NCI-H2171 (cell line): ENCODE measurements at regions not wholly inside any gene's neighbourhood (a gene's known extent, or its start where the extent isn't known, plus 50 kb on each side); places are given as distances from the start of the nearest gene placed in this dataset.

Experiments
- DNase-seq: peaks from one replicate; lab custom pipeline; 2025; lab: John Stamatoyannopoulos, UW

GRCh38 chr2:8203364-8203763 lies 478.5 kb upstream of the ID2 start:
- peak; percentile 13 for DNase-seq

GRCh38 chr2:8204711-8205110 lies 477.1 kb upstream of the ID2 start:
- no peak for DNase-seq

GRCh38 chr2:8209494-8209893 lies 472.4 kb upstream of the ID2 start:
- DNase-seq = no peak

- DNase-seq = no peak
Observed at GRCh38 chr2:8211384-8211783, 470.5 kb upstream of the ID2 start.

- no peak for DNase-seq
Observed at GRCh38 chr2:8212239-8212638, 469.6 kb upstream of the ID2 start.

GRCh38 chr2:8214036-8214615 lies 467.7 kb upstream of the ID2 start:
- DNase-seq = no peak

- DNase-seq = no peak
Observed at GRCh38 chr2:8215159-8215863, 466.5 kb upstream of the ID2 start.

GRCh38 chr2:8215982-8216381 lies 465.9 kb upstream of the ID2 start:
- DNase-seq = no peak

GRCh38 chr2:8216397-8216796 lies 465.5 kb upstream of the ID2 start:
- no peak for DNase-seq

- no peak for DNase-seq
Observed at GRCh38 chr2:8217468-8218030, 464.3 kb upstream of the ID2 start.

GRCh38 chr2:8219096-8219495 lies 462.8 kb upstream of the ID2 start:
- no peak for DNase-seq

- DNase-seq = no peak
Observed at GRCh38 chr2:8219631-8220355, 462.1 kb upstream of the ID2 start.

GRCh38 chr2:8222979-8223694 lies 458.7 kb upstream of the ID2 start:
- DNase-seq = no peak

- no peak for DNase-seq
Observed at GRCh38 chr2:8223695-8224346, 458.0 kb upstream of the ID2 start.

- DNase-seq = no peak
Observed at GRCh38 chr2:8224347-8225190, 457.3 kb upstream of the ID2 start.

GRCh38 chr2:8225266-8225665 lies 456.6 kb upstream of the ID2 start:
- DNase-seq = no peak

- no peak for DNase-seq
Observed at GRCh38 chr2:8225798-8226197, 456.1 kb upstream of the ID2 start.

- no peak for DNase-seq
Observed at GRCh38 chr2:8229546-8229986, 452.3 kb upstream of the ID2 start.

GRCh38 chr2:8230466-8230865 lies 451.4 kb upstream of the ID2 start:
- no peak for DNase-seq

- DNase-seq = no peak
Observed at GRCh38 chr2:8231902-8232301, 450.0 kb upstream of the ID2 start.

- DNase-seq = no peak
Observed at GRCh38 chr2:8232871-8233270, 449.0 kb upstream of the ID2 start.
